T-helper 1 cell treated with Interleukin-12 subunit alpha and Interleukin-12 subunit beta and Interleukin-4 antibody, amounts not matched to agents 30 ng/mL and 1 ng/mL, for 36 hours (primary cell): ENCODE measurements at regions not wholly inside any gene's neighbourhood (a gene's known extent, or its start where the extent isn't known, plus 50 kb on each side); places are given as distances from the start of the nearest gene placed in this dataset.

ENCODE experiments used
- intact Hi-C: fragments of 100-400 bp; cut with micrococcal nuclease; formaldehyde crosslinking; loops from one replicate; pipeline ENCODE4 v1.15.1; 2024

DNA sequence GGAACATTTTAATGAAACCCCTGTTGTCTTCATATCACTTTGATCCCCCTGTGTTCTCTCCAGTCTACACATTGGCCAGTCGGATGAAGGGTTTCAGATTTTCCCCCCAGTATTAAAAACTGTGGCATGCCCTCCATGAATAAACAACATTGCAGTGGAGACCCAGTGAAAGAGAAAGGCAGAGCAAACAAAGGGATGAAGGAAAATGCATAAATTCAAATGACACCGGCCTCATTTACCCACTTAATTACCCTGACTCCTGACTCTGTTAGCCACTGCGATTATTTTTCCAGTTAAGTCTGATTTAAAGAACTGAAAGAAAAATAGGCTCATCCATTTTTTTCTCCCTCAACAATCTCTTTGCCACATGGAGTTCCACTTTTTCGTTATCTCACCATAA, 569.2 kb downstream of the TFAP2B start:
- intact Hi-C loops: no loop called here

DNA sequence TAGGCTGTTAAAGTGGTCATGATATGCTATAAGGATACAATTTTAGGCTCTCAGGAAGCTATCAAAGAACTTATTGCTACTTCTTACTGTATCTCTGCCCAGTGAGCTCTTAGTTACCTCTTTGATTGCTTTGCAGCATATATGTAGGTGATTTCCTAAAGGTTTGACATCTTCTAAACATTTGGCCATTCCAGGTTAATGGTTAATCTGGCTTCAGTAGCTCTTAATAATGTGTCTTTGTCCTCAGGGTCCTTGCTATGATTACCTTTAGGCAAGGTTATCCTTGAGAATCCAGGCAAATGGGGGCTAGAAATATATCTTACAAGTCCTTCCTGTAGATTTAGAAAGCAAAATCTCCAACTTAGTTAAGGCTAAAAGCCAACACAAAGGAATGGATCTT, 575.4 kb downstream of the TFAP2B start:
- intact Hi-C loops: no loop called here

DNA sequence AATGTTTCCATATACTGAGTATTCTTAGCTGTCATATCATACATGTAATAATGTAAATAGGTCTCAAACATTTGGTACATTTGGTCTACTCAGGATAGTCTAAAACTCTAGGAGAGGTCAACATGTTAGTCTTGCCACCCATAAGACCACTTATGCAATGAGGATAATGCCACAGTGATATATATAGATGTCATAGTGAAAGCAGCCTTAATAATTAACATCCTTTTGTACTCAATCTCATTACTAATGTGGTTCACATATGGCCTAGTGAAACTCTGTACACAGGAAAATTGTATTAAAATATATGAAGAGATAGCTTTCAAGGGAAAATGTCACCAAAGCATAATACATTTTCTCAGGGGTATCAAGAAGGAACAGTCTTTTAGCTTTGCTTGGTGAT, 577.9 kb downstream of the TFAP2B start:
- intact Hi-C loops: no loop called here

DNA sequence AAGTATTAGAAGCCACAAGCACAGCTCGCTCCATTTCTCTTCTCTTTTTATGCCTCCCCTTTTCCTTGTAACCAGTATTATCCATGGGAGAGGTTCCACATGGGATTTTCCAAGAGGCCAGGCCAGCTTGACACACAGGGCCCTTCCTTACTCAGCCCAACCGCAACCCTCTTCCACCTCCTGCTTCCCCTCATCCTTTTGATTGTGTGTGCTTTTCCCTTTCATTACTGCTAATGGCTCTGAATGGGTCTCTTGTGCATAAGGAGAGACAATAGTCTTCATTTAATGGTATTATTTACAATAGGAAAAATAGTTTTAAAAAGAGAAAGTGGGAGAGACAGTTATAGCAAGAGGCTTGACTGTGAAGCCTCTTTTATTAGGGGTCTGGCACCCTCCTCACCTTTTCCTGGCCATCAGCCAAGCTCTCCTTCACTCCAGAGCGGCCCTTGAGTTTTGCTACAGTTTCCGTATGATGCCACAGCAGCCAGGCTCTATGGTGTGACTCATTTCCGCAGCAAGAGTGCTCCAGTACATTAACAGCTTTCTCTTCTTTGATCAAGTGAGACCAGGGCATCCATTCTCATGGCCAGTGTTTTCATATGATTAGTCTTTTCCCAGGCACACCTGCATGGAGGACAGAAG, 579.5 kb downstream of the TFAP2B start:
- intact Hi-C loops: no loop called here

DNA sequence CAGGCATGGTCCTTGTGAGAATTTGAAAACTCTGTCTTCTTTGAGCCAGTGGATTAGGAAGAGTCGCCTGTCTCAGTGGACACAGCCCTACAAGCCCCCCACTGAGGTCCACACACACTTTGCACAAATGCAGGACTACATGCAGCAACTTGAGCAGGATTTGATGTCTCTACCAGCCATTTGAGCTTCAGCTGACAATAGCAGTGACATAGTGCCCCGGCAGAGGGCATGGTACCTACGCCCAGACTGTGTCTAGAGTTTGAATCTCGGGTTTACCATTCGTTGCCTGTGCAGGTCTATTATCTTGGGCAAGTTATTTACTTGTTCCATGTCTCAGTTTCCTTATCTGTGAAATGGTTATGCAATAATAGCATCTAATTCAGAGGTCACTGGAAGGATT, 580.1 kb downstream of the TFAP2B start:
- intact Hi-C loops: no loop called here

DNA sequence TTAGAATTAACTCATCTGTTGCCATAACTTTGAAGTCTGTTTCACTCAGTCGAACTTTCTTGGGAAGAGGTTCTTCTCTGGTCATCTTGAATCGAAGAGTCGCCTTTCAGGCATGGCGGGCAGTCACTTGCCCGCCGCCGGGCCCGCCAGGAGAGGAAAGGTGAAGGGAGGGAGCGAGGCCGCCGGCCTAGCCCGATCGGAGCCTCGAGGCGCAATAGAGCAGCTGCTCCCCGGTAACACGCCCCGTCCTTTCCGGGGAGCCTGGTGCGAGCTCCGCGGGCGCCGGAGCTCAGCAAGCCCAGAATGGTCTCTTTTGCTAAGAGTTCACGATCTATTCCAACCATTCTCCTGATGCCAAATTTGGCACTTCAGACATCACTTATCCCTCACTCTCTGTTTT, 591.8 kb downstream of the TFAP2B start:
- intact Hi-C loops: no loop called here

DNA sequence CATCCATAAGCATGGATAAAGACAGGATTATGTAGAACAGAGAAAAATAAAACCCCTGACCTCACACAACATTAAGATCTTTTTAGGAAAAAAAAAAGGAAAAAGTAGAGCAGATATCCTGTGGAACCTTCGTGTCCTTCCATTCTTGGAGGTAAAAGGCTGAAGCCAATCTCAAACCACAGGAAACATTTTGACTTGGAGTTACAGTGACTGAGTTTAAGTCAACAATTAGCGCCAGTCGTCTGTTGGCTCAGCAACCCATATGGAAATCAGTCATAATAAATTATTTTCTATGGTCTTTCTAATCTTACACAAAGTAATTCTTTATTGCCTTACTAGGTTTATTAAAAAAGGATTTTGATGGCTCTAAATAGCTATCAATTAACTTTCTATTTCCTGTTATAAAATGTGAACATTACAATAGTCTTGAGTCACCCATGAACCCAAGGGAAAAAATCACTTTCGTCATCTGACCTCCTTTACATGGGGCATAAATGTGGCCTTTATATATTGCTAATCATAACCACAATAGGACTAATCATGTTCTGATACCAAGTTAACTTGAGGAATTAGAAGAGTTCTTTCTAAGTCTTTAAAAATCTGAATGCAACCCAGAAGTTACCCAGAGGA, 592.9 kb downstream of the TFAP2B start:
- intact Hi-C loops: no loop called here

DNA sequence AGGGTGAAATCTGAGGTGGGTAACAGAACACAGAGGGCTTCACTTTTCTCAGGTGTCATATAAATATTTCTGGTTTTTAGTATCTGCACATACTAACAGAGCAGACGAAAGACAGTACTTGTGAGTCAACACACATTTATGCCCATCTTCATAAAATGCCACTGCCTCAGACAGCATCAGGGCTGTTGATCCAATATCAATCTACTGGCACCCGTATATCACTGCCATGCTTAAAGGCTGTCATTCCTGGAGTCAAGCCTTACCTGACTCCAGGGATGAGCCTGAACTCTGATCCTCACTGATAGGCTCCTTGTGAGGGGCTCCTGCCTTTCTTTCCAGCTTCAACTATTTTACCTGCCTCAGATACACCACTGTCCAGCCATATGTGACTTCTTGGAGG, 595.7 kb downstream of the TFAP2B start:
- intact Hi-C loops: no loop called here

DNA sequence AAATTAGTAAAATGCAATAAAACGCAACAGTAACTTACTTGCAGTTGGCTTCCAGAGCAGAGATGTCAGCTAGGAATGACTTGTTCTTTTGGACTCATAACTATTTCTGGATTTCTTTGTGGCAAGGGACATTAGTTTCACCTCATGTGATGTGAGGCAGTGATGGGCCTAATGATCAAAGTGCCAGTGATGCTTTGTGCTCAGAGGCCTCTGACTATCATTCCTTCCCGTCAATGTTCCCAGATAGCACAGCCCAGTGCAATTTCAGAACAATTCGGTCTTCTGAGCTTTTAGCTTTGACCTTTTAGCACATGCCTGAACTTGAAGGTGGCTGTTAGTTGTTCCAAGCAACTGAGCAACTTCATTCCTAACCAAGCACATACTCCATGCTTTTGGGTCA, 596.8 kb downstream of the TFAP2B start:
- intact Hi-C loops: no loop called here

DNA sequence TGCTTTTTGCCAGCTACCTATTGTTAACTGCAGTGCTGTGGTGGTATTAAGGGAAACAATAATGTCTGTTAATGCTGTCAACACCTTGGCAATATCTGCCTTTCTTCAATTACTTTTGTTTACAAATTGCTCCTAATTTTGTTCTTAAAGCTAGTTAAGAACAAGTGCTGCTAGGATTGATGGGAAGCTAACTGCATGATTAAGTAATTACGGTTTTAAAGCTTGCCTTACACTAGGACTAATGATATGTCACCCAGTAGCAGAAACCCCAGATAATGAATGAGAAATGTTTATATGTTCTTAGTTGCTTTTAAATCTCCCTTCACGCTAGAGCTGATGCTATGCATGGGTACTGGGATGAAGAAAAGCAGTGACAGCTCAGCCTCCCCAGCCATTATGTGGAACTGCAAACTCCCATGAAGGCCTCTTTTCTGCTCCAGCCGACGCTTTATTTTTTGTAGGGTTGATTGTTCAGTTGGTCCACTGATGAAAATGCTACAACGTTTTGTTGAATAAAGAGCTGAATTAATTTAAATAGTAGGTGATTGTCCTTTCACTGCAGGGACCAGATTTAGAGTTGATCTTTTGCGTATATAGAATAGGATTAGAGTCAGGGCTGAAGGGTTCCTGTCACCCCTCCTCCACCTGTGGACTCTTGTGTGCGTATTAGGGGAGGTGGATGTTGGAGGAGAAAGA, 610.5 kb downstream of the TFAP2B start:
- intact Hi-C loops: no loop called here

DNA sequence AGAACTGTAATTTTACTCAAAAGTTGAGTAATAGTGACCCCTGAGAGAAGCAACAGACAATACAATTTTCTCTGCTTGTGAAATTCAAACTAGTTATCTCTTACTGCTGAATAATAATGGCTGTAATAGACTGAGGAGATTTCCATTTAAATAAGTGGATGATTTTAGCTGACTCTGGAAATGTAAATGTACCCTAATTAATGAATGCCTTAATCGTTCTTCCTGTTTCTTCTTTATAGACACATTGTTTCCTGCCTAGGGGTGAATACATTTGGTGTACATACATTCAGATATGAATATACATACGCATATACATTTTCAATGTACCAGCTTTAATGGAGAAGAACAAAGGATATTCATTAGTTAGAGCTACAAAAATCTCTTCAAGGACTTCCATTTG, 611.9 kb downstream of the TFAP2B start:
- intact Hi-C loops: no loop called here

DNA sequence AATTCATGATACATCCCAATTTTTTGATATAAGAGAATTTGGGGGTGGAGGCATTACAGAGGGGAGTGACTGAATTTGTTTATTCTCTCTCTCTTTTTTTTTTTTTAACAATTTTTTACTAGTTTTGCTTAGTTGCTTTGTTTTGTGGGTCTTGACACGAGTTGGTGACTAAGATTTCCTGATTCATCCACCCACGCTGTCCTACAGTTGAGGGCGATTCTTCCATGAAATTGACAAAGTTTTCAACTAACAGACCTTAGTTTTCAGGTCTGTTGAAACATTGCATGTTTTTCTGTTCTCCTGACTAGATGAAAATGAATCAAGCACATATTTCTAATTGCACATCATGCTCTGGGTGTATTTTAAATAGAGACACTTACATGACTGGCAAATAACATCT, 613.8 kb downstream of the TFAP2B start:
- intact Hi-C loops: no loop called here

DNA sequence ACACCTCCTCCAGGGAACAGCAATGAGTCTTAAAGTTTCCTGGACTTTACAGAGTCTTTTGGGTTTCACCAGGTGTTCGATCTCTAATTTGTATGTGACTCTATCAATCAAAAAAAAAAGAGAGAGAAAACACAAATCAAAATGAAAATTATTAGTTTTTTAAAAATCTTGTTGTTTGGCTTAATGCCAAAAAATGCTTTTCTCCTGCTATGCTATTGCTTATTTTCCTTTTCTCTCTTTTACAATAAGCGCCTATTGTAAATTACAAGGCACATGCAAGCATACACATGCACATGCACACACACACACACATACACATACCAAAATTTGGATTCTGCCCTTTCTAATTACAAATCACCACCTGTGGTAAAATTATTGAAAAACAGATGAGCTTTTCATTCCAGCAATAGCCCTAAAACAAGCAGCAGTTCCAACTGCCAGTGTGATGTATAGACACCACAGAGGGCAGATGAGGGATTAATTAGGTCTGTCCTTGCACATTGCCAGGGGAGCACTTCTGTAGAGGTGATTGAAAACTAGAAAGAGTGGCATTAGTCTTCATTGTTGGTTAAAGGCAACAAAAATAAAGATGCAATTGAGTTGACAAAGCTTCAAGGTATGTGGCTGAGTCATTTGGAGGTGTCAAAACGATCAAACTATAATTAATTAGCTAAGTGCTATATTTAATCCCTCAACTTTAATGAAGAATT, 631.7 kb downstream of the TFAP2B start:
- intact Hi-C loops: no loop called here

DNA sequence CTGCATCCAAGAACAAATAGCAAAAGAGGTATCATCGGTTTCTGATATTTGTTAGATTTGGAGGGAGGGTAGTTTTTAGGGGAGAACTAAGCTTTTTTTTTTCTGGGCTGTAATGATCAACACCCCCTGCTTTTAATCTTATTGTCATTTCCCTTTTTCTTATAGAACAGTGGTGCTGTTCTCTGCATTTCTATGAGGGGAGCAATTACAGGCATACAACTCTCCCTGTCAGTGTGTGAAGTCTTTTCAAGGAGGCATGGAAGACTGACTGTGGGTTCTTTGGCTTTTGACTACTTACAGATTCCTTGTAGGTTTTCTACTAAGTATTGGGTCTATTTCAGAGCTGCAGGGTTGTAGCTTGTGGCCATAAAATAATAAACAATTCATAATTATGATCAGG, 632.3 kb downstream of the TFAP2B start:
- intact Hi-C loops: no loop called here

DNA sequence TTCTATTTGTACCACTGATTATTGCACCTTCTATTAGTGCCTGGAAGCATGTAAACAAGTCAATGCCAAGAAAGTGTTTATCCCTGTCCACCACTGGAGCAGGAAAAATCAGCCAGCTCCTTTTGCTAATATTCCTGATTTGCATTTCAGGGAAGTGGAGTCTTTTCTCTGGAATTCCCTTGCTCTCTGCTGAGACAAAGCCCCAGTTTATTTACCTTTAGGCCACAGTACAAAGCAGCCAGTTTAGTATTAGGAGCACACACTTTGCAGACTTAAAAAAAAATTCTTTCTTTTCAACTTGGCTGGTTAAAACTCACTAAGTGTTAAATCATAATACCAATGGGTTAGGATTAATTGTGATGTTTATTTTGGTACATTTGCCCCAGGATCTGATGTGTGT, 631.1 kb downstream of the PKHD1 start:
- intact Hi-C loops: no loop called here

DNA sequence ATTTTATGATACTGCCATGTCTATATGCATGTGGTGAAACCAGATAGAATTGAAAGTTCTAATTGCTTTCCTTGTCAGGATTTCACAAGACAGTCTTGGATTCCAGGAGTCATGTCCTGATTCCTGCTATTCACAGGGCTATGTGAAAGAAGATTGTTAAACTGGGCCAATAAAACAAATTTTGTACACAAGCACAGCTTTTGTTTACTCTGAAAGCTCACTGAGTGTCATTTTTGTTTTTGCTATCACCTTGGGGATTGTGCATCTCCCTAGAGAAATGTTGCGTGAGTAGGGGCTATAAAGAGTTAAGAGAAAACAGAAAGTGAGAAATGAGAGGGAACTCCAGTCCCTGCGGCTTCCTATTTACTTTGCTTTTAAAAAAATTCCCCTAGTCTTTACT, 627.5 kb downstream of the PKHD1 start:
- intact Hi-C loops: no loop called here

DNA sequence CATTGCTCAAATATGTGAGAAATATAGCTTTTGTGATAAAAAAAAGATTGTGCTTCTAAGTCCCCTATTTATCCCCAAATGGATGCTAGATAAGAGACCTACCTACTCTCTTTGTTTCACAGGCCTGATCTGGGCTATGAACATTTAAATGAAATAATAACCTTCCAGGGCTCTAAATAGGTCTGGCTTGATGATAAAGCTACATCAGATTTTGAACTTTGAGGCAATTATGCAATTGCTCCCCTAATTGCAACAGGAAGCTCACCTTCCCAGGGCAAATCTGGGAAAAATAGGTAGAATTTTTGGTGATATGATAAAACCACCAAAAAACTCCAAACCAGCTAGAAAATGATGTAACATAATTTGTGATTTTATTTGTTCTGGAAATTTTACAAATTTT, 624.5 kb downstream of the PKHD1 start:
- intact Hi-C loops: no loop called here

DNA sequence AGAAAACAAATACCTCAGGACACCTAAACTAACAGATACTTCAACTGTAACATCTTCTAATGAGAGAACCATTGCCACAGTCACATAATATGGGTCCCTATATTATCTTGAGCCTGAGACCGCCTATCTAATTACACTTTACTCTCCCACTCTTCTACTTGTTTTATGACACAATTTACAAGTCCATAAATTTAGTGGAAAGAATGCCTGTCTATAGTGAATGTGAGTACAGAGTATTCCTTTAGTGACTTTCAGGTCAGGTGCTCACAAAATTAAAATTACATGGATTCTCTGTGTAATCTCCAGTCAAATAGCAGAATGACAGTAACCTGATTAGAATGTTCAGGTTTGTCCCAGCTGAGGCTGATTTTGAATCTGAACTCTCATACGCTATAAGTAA, 624.1 kb downstream of the PKHD1 start:
- intact Hi-C loops: no loop called here

DNA sequence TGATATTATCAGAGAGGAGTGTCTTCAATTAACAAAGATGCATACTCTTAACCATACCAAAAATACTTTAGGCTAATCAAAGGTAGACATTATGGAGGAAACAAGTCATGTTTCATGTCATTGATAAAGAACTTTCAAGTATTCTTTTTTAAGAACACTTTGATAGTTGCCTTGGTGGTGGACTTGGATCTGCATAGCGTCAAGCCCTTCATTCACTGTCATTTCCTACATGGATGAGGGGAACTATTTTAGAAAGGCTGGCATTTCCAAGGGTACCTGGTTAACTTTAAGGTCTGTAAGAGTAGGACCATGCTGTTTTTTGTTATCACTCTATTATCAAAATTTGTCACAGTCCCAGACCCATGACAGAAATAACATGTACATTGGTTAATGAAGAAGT, 622.5 kb downstream of the PKHD1 start:
- intact Hi-C loops: no loop called here

DNA sequence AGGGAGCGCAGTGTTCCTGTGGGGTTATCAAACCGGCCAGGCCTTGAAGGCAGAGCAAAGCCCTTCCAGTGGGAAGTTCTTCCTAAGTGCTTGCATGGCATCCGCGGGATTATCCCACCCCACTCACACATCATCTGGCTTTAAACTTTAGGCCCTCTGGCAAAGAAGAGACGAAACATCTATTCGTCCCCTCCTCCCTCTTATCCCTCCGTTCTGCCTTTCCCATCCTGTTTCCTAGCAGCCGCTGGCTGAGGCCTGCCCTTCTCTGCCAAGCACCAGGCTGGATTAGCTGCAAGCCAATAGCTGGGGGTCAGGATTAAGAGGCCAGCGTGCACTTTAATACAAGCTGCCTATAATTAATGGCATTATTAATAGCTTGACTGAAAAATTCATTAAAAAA, 621.0 kb downstream of the PKHD1 start:
- intact Hi-C loops: no loop called here

DNA sequence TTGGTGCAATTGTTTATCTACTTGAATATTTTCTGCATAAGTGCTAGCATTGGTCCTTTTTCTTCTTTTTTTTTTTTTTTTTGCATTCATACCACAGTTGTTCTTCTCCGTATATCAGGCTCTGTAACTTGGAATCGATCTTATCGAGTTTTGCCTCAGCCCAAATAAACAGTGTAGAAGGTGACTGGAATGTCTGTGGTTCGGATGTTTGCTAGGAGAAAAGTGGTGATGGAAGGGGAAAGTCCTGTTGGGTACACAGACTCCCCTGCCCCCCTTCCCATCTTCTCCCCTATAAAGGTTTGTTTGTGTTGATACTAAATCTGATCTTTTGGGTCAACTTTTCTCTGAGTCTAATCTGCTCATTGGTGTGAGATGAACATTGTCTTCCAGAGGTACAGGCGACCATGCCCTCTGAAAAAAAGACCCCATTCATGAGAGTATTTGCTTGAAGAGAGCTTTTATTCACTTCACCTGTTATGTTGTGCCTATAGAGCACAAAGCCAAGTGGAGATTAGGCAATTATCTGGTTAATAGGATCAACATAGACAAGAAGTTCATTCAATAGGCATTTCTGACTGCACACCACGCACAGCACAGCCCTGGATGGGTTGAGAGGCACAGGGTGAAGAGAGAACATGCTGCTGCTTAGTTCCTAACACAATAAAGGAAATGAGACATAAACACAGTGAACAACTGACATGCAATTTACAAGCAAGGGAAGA, 620.0 kb downstream of the PKHD1 start:
- intact Hi-C loops: no loop called here

DNA sequence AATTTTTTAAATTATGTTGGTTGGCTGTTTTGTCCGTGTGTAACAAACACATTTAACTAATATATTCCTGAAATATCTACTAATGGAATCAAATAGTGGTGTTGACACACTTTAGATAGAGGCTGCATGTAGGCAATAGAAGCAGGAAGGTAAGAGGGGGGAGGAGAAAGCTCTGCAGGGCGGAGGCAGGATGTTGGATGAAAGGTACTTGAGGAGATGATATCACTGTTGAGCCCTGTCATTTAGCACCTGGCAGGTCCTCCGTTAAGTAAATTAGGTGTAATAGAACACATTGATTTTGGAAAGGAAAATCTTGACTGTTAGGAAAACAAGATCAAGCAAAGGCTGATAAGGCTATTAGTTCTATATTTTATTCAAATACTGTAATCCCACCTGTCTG, 618.7 kb downstream of the PKHD1 start:
- intact Hi-C loops: no loop called here
